GM12878 (cell line): ENCODE measurements at regions not wholly inside any gene's neighbourhood (a gene's known extent, or its start where the extent isn't known, plus 50 kb on each side); places are given as distances from the start of the nearest gene placed in this dataset.

ENCODE experiments used
- ATAC-seq: fragments of 200-7000 bp; cut with Tn5 transposase; 3 replicates; pipeline ENCODE4 v1.9.1; 2020; ENCODE audit warnings: mild to moderate bottlenecking, moderate library complexity
- BruUV-seq: library from RNA; stranded (reverse); fragments of 400-500 nt; replicated peaks from 2 replicates; lab custom pipeline; 2021; lab: Mats Ljungman, UMichigan
- CTCF ChIA-PET: fragments of 300-600 bp; sonication (Branson Sonifier 250); formaldehyde crosslinking; extraction: SDS; loops from one replicate; lab custom pipeline; 2021; ENCODE audit warnings: inconsistent platforms; lab: Yijun Ruan, JAX
- POLR2A ChIA-PET: fragments of 350-600 bp; formaldehyde crosslinking; extraction: SDS; loops from one replicate; lab custom pipeline; 2021; ENCODE audit warnings: inconsistent platforms; lab: Charles Lee
- RAD21 ChIA-PET: fragments of 300-600 bp; sonication (Branson Sonifier 250); formaldehyde crosslinking; loops from one replicate; lab custom pipeline; 2023; ENCODE audit warnings: antibody characterized with exemption; ENCODE audit not compliant: unreplicated experiment; lab: Charles Lee
- SMC1A ChIA-PET: fragments of 300-600 bp; sonication (Branson Sonifier 250); formaldehyde crosslinking; loops from one replicate; lab custom pipeline; 2023; ENCODE audit not compliant: unreplicated experiment, uncharacterized antibody; lab: Charles Lee
- DNase-seq: peaks from one replicate; pipeline ENCODE4 v3.0.0-alpha.2; 2011; ENCODE audit warnings: low read depth, low spot score
- FAIRE-seq: peaks from 3 replicates; lab custom pipeline; 2011; peaks lifted over from hg19 to GRCh38; lab: Jason Lieb, UNC
- H2AFZ ChIP-seq: 2 replicates; pipeline ENCODE4 v1.6.0; 2011; ENCODE audit warnings: low read depth, low read length, control low read depth; ENCODE audit not compliant: control insufficient read depth
- H3K27ac ChIP-seq: 2 replicates; pipeline ENCODE4 v1.5.1; 2011; ENCODE audit warnings: control low read depth; ENCODE audit not compliant: control insufficient read depth, insufficient read depth
- H3K27me3 ChIP-seq, 2 experiments: replicated peaks in 1 of 2; 2 replicates each; pipeline versions ENCODE4 v1.6.0 to v1.6.1; 2011; ENCODE audit warnings: low read length in 1 of 2; ENCODE audit not compliant: control insufficient read depth in 2 of 2, insufficient read depth in 2 of 2
- H3K36me3 ChIP-seq, 2 experiments: 2 replicates each; pipeline ENCODE4 v1.5.1; 2011; ENCODE audit warnings: low read length in 1 of 2; ENCODE audit not compliant: control insufficient read depth in 2 of 2, insufficient read depth in 2 of 2
- H3K4me1 ChIP-seq: 2 replicates; pipeline ENCODE4 v1.6.1; 2011; ENCODE audit warnings: mild to moderate bottlenecking, low read length, moderate library complexity, mixed read lengths; ENCODE audit not compliant: control insufficient read depth, insufficient read depth
- H3K4me2 ChIP-seq: 2 replicates; pipeline ENCODE4 v1.6.0; 2011; ENCODE audit warnings: control low read depth; ENCODE audit not compliant: control insufficient read depth, insufficient read depth
- H3K4me3 ChIP-seq: fragments of 200-600 bp; sonication (generic); 2 replicates; pipeline ENCODE4 v1.5.1; 2016
- H3K79me2 ChIP-seq: 2 replicates; pipeline ENCODE4 v1.6.0; 2011; ENCODE audit warnings: low read length; ENCODE audit not compliant: control insufficient read depth, insufficient read depth
- H3K9ac ChIP-seq: 2 replicates; pipeline ENCODE4 v1.8.0; 2011; ENCODE audit warnings: low read length, control low read depth, mixed read lengths; ENCODE audit not compliant: control insufficient read depth, insufficient read depth
- H3K9me3 ChIP-seq: replicated peaks from 3 replicates; pipeline ENCODE4 v1.5.1; 2011; ENCODE audit warnings: mild to moderate bottlenecking, low read length; ENCODE audit not compliant: control insufficient read depth, insufficient read depth
- H4K20me1 ChIP-seq: 2 replicates; pipeline ENCODE4 v1.6.0; 2011; ENCODE audit not compliant: control insufficient read depth, insufficient read depth
- ATF7 ChIP-seq: fragments of 450-650 bp; IDR thresholded peaks from 2 replicates; pipeline ENCODE4 v1.6.1; 2016; ENCODE audit warnings: low read depth, mild to moderate bottlenecking
- BMI1 ChIP-seq: fragments of 450-650 bp; IDR thresholded peaks from 2 replicates; pipeline ENCODE4 v1.6.1; 2016; ENCODE audit warnings: mild to moderate bottlenecking, moderate library complexity, borderline replicate concordance
- CHD2 ChIP-seq: IDR thresholded peaks from 2 replicates; pipeline ENCODE4 v1.6.1; 2011; ENCODE audit warnings: low read depth, low read length, improper control_type of control experiment, borderline replicate concordance
- GATAD2B ChIP-seq: fragments of 450-650 bp; conservative IDR thresholded peaks from 2 replicates; pipeline ENCODE4 v1.6.1; 2017; ENCODE audit warnings: low read depth, mild to moderate bottlenecking, moderate library complexity
- HDGF ChIP-seq: fragments of 450-650 bp; IDR thresholded peaks from 2 replicates; pipeline ENCODE4 v1.6.1; 2016; ENCODE audit warnings: antibody characterized with exemption
- MYB ChIP-seq: fragments of 150-350 bp; IDR thresholded peaks from 2 replicates; pipeline ENCODE4 v1.6.1; 2014; ENCODE audit warnings: mild to moderate bottlenecking, low read depth, low read length, borderline replicate concordance
- POLR2A ChIP-seq: IDR thresholded peaks from 2 replicates; pipeline ENCODE4 v1.6.1; 2011; ENCODE audit warnings: low read depth, mild to moderate bottlenecking, low read length
- RAD51 ChIP-seq: fragments of 450-650 bp; IDR thresholded peaks from 2 replicates; pipeline ENCODE4 v1.6.1; 2016; ENCODE audit warnings: moderate library complexity, mild to moderate bottlenecking, inconsistent platforms
- SIN3A ChIP-seq: IDR thresholded peaks from 2 replicates; pipeline ENCODE4 v1.6.1; 2012; ENCODE audit warnings: low read depth, low read length, improper control_type of control experiment
- SMC3 ChIP-seq: IDR thresholded peaks from 2 replicates; pipeline ENCODE4 v1.6.1; 2011; ENCODE audit warnings: low read length, improper control_type of control experiment, borderline replicate concordance
- TBL1XR1 ChIP-seq: IDR thresholded peaks from 2 replicates; pipeline ENCODE4 v1.6.1; 2012; ENCODE audit warnings: low read depth, low read length, improper control_type of control experiment
- TCF7 ChIP-seq: IDR thresholded peaks from 2 replicates; pipeline ENCODE4 v1.6.1; 2014; ENCODE audit warnings: antibody characterized with exemption, borderline replicate concordance
- WRNIP1 ChIP-seq: IDR thresholded peaks from 2 replicates; pipeline ENCODE4 v1.6.1; 2011; ENCODE audit warnings: low read depth, low read length, improper control_type of control experiment, borderline replicate concordance
- WGBS: methylation state at CpG from one replicate; pipeline ENCODE4 v1.1.6; 2016; ENCODE audit warnings: low lambda C conversion rate; ENCODE audit not compliant: insufficient replicate concordance, insufficient coverage; ENCODE audit errors: missing lambda C conversion rate; 5-methylcytosine and 5-hydroxymethylcytosine counted together
- in situ Hi-C: fragments of 300-500 bp; cut with MboI; formaldehyde crosslinking; loops from 9 replicates; pipeline ENCODE4 v1.14.3; 2018; ENCODE audit warnings: mixed read lengths
- intact Hi-C: fragments of 100-400 bp; cut with micrococcal nuclease; formaldehyde crosslinking; loops from one replicate; pipeline ENCODE4 v1.14.2; 2022; ENCODE audit not compliant: unreplicated experiment
- TF ChIP-seq, protein P1 (sequence below): fragments of 450-650 bp; formaldehyde crosslinking; IDR thresholded peaks from 2 replicates; pipeline ENCODE4 v1.4.0; 2022; ENCODE audit warnings: mild to moderate bottlenecking, moderate library complexity
- TF ChIP-seq, protein P2 (sequence below): IDR thresholded peaks from 2 replicates; pipeline ENCODE4 v1.6.1; 2011; ENCODE audit warnings: mild to moderate bottlenecking, low read depth, low read length, moderate library complexity; ENCODE audit not compliant: insufficient replicate concordance
- TF ChIP-seq, protein P3 (sequence below): fragments of 150-350 bp; IDR thresholded peaks from 2 replicates; pipeline ENCODE4 v1.6.1; 2014; ENCODE audit warnings: mild to moderate bottlenecking, low read depth, low read length
- TF ChIP-seq, protein P4 (sequence below): fragments of 450-650 bp; IDR thresholded peaks from 2 replicates; pipeline ENCODE4 v1.6.1; 2016; ENCODE audit warnings: mild to moderate bottlenecking
- TF ChIP-seq, protein P5 (sequence below), 3 experiments: IDR thresholded peaks in 2 of 3; conservative IDR thresholded peaks in 1 of 3; 2 replicates each; pipeline ENCODE4 v1.5.1; 2011; ENCODE audit warnings: low read depth in 3 of 3, low read length in 3 of 3, mild to moderate bottlenecking in 3 of 3, control low read depth in 2 of 3, moderate library complexity in 2 of 3, inconsistent platforms in 1 of 3, mixed read lengths in 1 of 3; ENCODE audit not compliant: control insufficient read depth in 2 of 3, insufficient read depth in 1 of 3; ENCODE audit errors: extremely low read depth in 1 of 3

DNA sequence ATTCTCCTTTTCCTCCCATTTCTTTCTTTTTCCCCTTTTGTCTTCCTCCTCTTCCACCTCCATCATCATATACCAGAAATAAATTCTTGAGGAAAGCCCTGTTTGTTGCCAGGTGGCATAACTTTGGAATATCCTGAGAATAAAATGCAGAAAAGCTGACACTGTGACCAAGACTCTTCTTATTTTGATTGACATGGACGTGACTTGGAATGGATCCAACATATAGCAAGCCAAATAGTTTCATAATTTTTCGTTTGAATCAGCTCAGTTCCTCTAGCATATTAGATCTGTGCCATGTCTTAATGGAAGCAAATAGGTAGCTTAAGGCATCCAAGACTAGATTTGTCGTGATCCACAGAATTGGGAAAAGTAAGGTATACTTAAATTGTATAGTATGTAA is 354.7 kb upstream of the FIGN start:
- ChIA-PET RAD21 (no interaction called here), POLR2A (no interaction called here), CTCF (no interaction called here), SMC1A (interaction anchor here (0.5 kb wide), 1 partner anchor 483 kb away, joined by 3 read pairs; no protein-coding TSS in a partner anchor)
- no peaks in the 10 kb centered on the region for H3K79me2 ChIP-seq
- BruUV-seq: no TSS peak
- FAIRE-seq (no peak), ATAC-seq (no peak), DNase-seq (no peak)
- H3K27ac ChIP-seq: no peak overlapping the region
- in situ Hi-C loops (no loop called here), intact Hi-C loops (no loop called here)
- H3K9me3 ChIP-seq: no peaks in the 10 kb centered on the region
- H2AFZ ChIP-seq: no peak overlapping the region
- no peaks in the 10 kb centered on the region; a peak in 1 of 4 replicates for H3K27me3 ChIP-seq
- H3K4me2 ChIP-seq: no peak overlapping the region
- no peaks in the 10 kb centered on the region for H4K20me1 ChIP-seq
- no peaks in the 10 kb centered on the region for H3K36me3 ChIP-seq
- 26% methylated on average over 3 of the region's 3 CpGs for WGBS
- H3K4me1 ChIP-seq: no peaks in the 10 kb centered on the region
- no peak overlapping the region for H3K4me3 ChIP-seq
- no peak overlapping the region for H3K9ac ChIP-seq
- TF ChIP-seq, protein P1, sequence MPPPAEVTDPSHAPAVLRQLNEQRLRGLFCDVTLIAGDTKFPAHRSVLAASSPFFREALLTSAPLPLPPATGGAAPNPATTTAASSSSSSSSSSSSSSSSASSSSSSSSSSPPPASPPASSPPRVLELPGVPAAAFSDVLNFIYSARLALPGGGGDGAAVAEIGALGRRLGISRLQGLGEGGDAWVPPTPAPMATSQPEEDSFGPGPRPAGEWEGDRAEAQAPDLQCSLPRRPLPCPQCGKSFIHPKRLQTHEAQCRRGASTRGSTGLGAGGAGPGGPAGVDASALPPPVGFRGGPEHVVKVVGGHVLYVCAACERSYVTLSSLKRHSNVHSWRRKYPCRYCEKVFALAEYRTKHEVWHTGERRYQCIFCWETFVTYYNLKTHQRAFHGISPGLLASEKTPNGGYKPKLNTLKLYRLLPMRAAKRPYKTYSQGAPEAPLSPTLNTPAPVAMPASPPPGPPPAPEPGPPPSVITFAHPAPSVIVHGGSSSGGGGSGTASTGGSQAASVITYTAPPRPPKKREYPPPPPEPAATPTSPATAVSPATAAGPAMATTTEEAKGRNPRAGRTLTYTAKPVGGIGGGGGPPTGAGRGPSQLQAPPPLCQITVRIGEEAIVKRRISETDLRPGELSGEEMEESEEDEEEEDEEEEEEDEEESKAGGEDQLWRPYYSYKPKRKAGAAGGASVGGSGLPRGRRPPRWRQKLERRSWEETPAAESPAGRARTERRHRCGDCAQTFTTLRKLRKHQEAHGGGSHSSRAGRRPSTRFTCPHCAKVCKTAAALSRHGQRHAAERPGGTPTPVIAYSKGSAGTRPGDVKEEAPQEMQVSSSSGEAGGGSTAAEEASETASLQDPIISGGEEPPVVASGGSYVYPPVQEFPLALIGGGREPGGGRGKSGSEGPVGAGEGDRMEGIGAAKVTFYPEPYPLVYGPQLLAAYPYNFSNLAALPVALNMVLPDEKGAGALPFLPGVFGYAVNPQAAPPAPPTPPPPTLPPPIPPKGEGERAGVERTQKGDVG (CRISPR knock-in tag): no peak
- TF ChIP-seq ATF7 (no peak), TCF7 (no peak), MYB (no peak), CHD2 (no peak), HDGF (no peak), SMC3 (no peak), POLR2A (no peak), RAD51 (no peak), TBL1XR1 (no peak), BMI1 (no peak), GATAD2B (no peak), WRNIP1 (no peak), SIN3A (no peak)
- TF ChIP-seq, protein P2, sequence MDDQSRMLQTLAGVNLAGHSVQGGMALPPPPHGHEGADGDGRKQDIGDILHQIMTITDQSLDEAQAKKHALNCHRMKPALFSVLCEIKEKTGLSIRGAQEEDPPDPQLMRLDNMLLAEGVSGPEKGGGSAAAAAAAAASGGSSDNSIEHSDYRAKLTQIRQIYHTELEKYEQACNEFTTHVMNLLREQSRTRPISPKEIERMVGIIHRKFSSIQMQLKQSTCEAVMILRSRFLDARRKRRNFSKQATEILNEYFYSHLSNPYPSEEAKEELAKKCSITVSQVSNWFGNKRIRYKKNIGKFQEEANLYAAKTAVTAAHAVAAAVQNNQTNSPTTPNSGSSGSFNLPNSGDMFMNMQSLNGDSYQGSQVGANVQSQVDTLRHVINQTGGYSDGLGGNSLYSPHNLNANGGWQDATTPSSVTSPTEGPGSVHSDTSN: no peak
- TF ChIP-seq, protein P3, sequence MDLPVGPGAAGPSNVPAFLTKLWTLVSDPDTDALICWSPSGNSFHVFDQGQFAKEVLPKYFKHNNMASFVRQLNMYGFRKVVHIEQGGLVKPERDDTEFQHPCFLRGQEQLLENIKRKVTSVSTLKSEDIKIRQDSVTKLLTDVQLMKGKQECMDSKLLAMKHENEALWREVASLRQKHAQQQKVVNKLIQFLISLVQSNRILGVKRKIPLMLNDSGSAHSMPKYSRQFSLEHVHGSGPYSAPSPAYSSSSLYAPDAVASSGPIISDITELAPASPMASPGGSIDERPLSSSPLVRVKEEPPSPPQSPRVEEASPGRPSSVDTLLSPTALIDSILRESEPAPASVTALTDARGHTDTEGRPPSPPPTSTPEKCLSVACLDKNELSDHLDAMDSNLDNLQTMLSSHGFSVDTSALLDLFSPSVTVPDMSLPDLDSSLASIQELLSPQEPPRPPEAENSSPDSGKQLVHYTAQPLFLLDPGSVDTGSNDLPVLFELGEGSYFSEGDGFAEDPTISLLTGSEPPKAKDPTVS: no peak
- TF ChIP-seq, protein P4, sequence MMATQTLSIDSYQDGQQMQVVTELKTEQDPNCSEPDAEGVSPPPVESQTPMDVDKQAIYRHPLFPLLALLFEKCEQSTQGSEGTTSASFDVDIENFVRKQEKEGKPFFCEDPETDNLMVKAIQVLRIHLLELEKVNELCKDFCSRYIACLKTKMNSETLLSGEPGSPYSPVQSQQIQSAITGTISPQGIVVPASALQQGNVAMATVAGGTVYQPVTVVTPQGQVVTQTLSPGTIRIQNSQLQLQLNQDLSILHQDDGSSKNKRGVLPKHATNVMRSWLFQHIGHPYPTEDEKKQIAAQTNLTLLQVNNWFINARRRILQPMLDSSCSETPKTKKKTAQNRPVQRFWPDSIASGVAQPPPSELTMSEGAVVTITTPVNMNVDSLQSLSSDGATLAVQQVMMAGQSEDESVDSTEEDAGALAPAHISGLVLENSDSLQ: no peak
- TF ChIP-seq, protein P5, sequence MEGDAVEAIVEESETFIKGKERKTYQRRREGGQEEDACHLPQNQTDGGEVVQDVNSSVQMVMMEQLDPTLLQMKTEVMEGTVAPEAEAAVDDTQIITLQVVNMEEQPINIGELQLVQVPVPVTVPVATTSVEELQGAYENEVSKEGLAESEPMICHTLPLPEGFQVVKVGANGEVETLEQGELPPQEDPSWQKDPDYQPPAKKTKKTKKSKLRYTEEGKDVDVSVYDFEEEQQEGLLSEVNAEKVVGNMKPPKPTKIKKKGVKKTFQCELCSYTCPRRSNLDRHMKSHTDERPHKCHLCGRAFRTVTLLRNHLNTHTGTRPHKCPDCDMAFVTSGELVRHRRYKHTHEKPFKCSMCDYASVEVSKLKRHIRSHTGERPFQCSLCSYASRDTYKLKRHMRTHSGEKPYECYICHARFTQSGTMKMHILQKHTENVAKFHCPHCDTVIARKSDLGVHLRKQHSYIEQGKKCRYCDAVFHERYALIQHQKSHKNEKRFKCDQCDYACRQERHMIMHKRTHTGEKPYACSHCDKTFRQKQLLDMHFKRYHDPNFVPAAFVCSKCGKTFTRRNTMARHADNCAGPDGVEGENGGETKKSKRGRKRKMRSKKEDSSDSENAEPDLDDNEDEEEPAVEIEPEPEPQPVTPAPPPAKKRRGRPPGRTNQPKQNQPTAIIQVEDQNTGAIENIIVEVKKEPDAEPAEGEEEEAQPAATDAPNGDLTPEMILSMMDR (IDR thresholded peaks at IDR 0.05 in 2 of 3, conservative IDR thresholded peaks at IDR 0.05 in 1 of 3; ENCODE audit: control insufficient read depth in 2 of 3, extremely low read depth in 1 of 3, insufficient read depth in 1 of 3, low read depth in 3 of 3, low read length in 3 of 3): no peak
